Heart right ventricle (tissue), 16 donors: ENCODE measurements at regions not wholly inside any gene's neighbourhood (a gene's known extent, or its start where the extent isn't known, plus 50 kb on each side); places are given as distances from the start of the nearest gene placed in this dataset.

Source experiments
- ATAC-seq, 8 donors: fragments of 200-7000 bp; cut with Tn5 transposase; one replicate each; pipeline ENCODE4 v1.9.1; 2020; ENCODE audit warnings: mild to moderate bottlenecking in 8 of 8, moderate library complexity in 8 of 8, moderate number of reproducible peaks in 1 of 8
- DNase-seq, 2 donors: peaks; one replicate each; pipeline ENCODE4 v3.0.0-alpha.2; 2020
- H3K27ac ChIP-seq, 10 donors: fragments of 200-600 bp; sonication (generic) in 2 of 10; one replicate each; pipeline versions ENCODE4 v1.5.0 to v1.8.0; 2020 to 2022; ENCODE audit warnings: mild to moderate bottlenecking in 3 of 10
- H3K27me3 ChIP-seq, 7 donors: fragments of 200-600 bp; one replicate each; pipeline ENCODE4 v1.8.0; 2021 to 2022; ENCODE audit warnings: mild to moderate bottlenecking in 2 of 7
- H3K36me3 ChIP-seq, 9 donors: fragments of 200-600 bp; sonication (generic) in 1 of 9; one replicate each; pipeline versions ENCODE4 v1.5.0 to v1.8.0; 2020 to 2022; ENCODE audit warnings: mild to moderate bottlenecking in 2 of 9
- H3K4me1 ChIP-seq, 9 donors: fragments of 200-600 bp; sonication (generic) in 1 of 9; one replicate each; pipeline versions ENCODE4 v1.5.0 to v1.8.0; 2020 to 2022; ENCODE audit warnings: mild to moderate bottlenecking in 4 of 9
- H3K4me3 ChIP-seq, 10 donors: fragments of 200-600 bp; sonication (generic) in 2 of 10; one replicate each; pipeline versions ENCODE4 v1.5.0 to v1.8.0; 2020 to 2022; ENCODE audit warnings: mild to moderate bottlenecking in 7 of 10, moderate library complexity in 2 of 10
- H3K9me3 ChIP-seq, 11 donors: fragments of 200-600 bp in 10 of 11; sonication (generic) in 2 of 11; one replicate each; pipeline versions ENCODE4 v1.5.0 to v1.8.0; 2013 to 2022; ENCODE audit warnings: mild to moderate bottlenecking in 2 of 11, control low read depth in 1 of 11, moderate library complexity in 1 of 11
- WGBS, 2 donors: extraction: QIAGEN DNeasy Blood & Tissue Kit; methylation state at CpG; one replicate each; pipeline ENCODE4 v1.1.7; 2013; ENCODE audit warnings: inconsistent platforms in 1 of 2; 5-methylcytosine and 5-hydroxymethylcytosine counted together
- intact Hi-C, 10 donors: fragments of 100-400 bp; cut with DNase I; formaldehyde crosslinking; loops; one replicate each; pipeline versions ENCODE4 v1.11.1 to v1.14.2; 2022
- TF ChIP-seq, protein P1 (sequence below), 9 donors: fragments of 200-600 bp; sonication (generic) in 2 of 9; IDR thresholded peaks; one replicate each; pipeline versions ENCODE4 v1.5.0 to v1.8.0; 2021 to 2022; ENCODE audit warnings: antibody characterized with exemption in 9 of 9, mild to moderate bottlenecking in 5 of 9, moderate library complexity in 1 of 9
- donor health status: Arrhythmogenic right ventricular cardiomyopathy.
- donor health status: ischemic (EF 13 %, LVEDD 7.1; RV severe dilation, severe dysfunction).
- donor health status: healthy with polysubstance abuse.
- donor health status: DM: no; HTN: yes; CAD: no.
- donor health status: DM: no; HTN: no; CAD: no.
- donor health status: ischemic (EF 25% LVEDD 6.9; RV normal size, moderate dysfunction).
- donor health status: ischemic (EF 25% LVEDD 5.7; RV mildly dilated, moderate dysfunction).
- donor health status: healthy.
- donor health status: DM: yes; HTN: yes; CAD: no.
- donor health status: Ischemic cardiomyopathy.
- donor health status: ischemic (EF 35%, LVEDD 5.7; RV mildly dilated, moderate dysfunction).
- donor health status: nonischemic (EF 11% LVEDD 7.7; RV severe dilation, severe dysfunction).
- donor health status: DM: yes; HTN: yes; CAD: no.
- donor health status: PGD.
- donor health status: ischemic (EF 29% LVEDD 5.4; RV normal size, mild dysfunction).
- donor health status: nonischemic (EF 23%, LVEDD 6.1; RV moderate dilation, normal function).

DNA sequence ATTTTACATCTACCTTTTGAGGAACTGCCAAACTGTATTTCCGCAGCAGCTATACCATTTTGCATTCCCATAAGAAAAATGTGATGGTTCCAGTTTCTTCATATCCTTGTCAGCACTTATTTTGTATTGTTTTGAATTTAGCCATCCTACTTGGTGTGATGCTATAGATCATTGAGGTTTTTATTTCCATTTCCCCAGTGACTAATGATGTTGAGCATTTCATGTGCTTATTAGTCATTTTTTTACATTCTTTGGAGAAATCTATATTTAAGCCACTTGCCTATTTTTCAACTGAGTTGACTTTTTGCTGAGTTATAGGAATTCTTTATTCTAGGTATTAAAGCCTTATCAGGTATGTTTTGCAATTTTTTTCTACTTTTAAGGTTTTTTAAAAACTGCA lies 347.6 kb upstream of the RARB start:
- intact Hi-C loops, result no loop called here
- DNase-seq, result no peak
- no peak overlapping the region for H3K4me3 ChIP-seq
- H3K9me3 ChIP-seq, result peaks cover 0 to 2% (median 0%) of the 10 kb centered on the region in 11 donors
- H3K27ac ChIP-seq, result no peak overlapping the region
- H3K27me3 ChIP-seq, result no peaks in the 10 kb centered on the region
- WGBS, 2 donors, result 97 to 98% methylated on average over 1 of the region's 1 CpG
- ATAC-seq, result no peak
- no peaks in the 10 kb centered on the region for H3K36me3 ChIP-seq
- H3K4me1 ChIP-seq, result no peaks in the 10 kb centered on the region
- TF ChIP-seq, protein P1, sequence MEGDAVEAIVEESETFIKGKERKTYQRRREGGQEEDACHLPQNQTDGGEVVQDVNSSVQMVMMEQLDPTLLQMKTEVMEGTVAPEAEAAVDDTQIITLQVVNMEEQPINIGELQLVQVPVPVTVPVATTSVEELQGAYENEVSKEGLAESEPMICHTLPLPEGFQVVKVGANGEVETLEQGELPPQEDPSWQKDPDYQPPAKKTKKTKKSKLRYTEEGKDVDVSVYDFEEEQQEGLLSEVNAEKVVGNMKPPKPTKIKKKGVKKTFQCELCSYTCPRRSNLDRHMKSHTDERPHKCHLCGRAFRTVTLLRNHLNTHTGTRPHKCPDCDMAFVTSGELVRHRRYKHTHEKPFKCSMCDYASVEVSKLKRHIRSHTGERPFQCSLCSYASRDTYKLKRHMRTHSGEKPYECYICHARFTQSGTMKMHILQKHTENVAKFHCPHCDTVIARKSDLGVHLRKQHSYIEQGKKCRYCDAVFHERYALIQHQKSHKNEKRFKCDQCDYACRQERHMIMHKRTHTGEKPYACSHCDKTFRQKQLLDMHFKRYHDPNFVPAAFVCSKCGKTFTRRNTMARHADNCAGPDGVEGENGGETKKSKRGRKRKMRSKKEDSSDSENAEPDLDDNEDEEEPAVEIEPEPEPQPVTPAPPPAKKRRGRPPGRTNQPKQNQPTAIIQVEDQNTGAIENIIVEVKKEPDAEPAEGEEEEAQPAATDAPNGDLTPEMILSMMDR (IDR thresholded peaks at IDR 0.05), result no peak

DNA sequence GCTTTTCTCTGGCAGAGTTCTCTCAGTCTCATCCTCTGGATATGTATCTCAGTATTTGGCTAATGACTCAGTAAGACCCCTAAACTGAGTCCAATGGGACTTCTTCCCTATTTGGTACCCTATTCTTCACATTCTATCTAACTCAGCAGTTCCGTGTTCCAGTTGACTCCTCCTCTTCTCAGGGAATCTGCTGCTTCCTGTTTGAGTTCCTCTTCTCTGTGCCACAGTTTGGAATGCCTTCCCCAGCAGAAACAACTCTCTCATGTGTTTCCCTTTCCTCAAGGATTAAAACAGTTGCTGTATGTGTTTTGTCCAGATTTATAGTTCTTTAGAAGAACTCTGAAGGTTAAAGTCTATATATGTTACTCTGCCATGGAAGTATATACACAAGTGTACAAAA lies 344.0 kb upstream of the RARB start:
- no peaks in the 10 kb centered on the region for H3K27me3 ChIP-seq
- no peak overlapping the region for H3K27ac ChIP-seq
- peaks cover 0 to 5% (median 0%) of the 10 kb centered on the region in 11 donors for H3K9me3 ChIP-seq
- H3K36me3 ChIP-seq, result no peaks in the 10 kb centered on the region
- H3K4me1 ChIP-seq, result no peaks in the 10 kb centered on the region
- 35 to 61% methylated on average over 1 of the region's 1 CpG for WGBS, 2 donors
- intact Hi-C loops, result no loop called here
- TF ChIP-seq, protein P1 (IDR thresholded peaks at IDR 0.05), result no peak
- ATAC-seq (no peak), DNase-seq (no peak)
- H3K4me3 ChIP-seq, result no peak overlapping the region

DNA sequence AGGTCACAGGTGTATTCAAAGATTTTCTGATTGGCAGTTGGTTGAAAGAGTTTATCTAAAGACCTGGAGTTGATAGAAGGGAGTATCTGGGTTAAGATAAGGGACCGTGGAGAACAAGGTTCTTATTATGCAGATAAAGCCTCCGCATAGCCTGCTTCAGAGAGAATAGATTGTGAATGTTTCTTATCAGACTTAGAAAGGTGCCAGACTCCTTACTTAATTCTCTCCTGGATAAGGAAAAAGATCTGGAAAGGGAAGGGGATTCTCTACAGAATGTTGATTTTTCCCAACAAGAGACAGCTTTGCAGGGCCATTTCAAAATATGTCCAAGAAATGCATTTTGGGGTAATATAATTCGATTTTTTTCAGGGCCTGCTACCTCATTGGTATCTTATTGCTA lies 341.3 kb upstream of the RARB start:
- no peak overlapping the region for H3K4me3 ChIP-seq
- 61 to 74% methylated on average over 3 of the region's 3 CpGs for WGBS, 2 donors
- TF ChIP-seq, protein P1 (IDR thresholded peaks at IDR 0.05), result no peak
- ATAC-seq (no peak), DNase-seq (no peak)
- intact Hi-C loops, result no loop called here
- H3K27me3 ChIP-seq, result no peaks in the 10 kb centered on the region
- H3K9me3 ChIP-seq, result peaks cover 0 to 5% (median 0%) of the 10 kb centered on the region in 11 donors
- no peaks in the 10 kb centered on the region for H3K4me1 ChIP-seq
- no peak overlapping the region for H3K27ac ChIP-seq
- no peaks in the 10 kb centered on the region for H3K36me3 ChIP-seq

DNA sequence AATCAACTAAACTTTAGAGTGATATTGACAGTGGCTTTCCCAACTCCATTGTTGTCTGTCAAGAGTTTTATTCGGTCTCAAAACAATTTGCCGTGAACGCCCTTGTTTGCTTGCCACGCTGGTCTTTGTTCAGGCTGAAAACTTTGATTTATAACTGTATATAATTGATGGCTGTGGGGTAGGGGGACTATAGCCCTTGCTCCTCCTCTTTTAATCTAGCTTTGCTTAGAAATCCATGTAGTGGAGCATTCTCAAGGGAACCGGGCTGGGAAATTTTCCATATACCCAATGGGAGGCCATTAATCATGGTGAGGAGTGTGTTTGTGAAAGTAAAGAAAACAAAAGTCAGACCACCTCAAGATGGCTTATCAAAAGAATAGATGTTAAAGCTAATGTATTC lies 339.8 kb upstream of the RARB start:
- TF ChIP-seq, protein P1 (IDR thresholded peaks at IDR 0.05), result no peak
- Histone ChIP-seq H3K9me3 (peaks cover 0 to 5% (median 0%) of the 10 kb centered on the region in 11 donors), H3K4me1 (no peaks in the 10 kb centered on the region), H3K27ac (no peak overlapping the region), H3K4me3 (no peak overlapping the region), H3K36me3 (no peaks in the 10 kb centered on the region), H3K27me3 (no peaks in the 10 kb centered on the region)
- 88 to 90% methylated on average over 5 of the region's 5 CpGs for WGBS, 2 donors
- DNase-seq (no peak), ATAC-seq (no peak)
- intact Hi-C loops, result no loop called here
